Sciatic nerve (tissue), 2 donors: ENCODE measurements at regions not wholly inside any gene's neighbourhood (a gene's known extent, or its start where the extent isn't known, plus 50 kb on each side); places are given as distances from the start of the nearest gene placed in this dataset.

Source experiments
- ATAC-seq: fragments of 200-7000 bp; cut with Tn5 transposase; one replicate; pipeline ENCODE4 v1.9.1; 2020; ENCODE audit warnings: mild to moderate bottlenecking, moderate library complexity
- DNase-seq: peaks from one replicate; pipeline ENCODE4 v3.0.0-alpha.2; 2020; ENCODE audit warnings: low spot score
- intact Hi-C: fragments of 100-400 bp; cut with DNase I; formaldehyde crosslinking; loops from one replicate; pipeline ENCODE4 v1.14.2; 2022
- donor health status: DM: no; HTN: no; CAD: no.
- donor health status: DM: no; HTN: no; CAD: no.

GRCh38 chr11:81449588-81450156 lies 1284.0 kb downstream of the FAM181B start:
- no peak for ATAC-seq
- DNase-seq: no peak
- intact Hi-C loops: no loop called here

GRCh38 chr11:81444297-81444696 lies 1289.4 kb downstream of the FAM181B start:
- intact Hi-C loops: no loop called here
- DNase-seq: no peak
- ATAC-seq: no peak

- DNase-seq: no peak
- intact Hi-C loops: no loop called here
- ATAC-seq: no peak
These were observed 1301.3 kb downstream of the FAM181B start for GRCh38 chr11:81432333-81432732.

- DNase-seq: no peak
- ATAC-seq: no peak
- intact Hi-C loops: no loop called here
These were observed 1308.8 kb downstream of the FAM181B start for GRCh38 chr11:81424822-81425221.

- intact Hi-C loops: no loop called here
- ATAC-seq (no peak), DNase-seq (no peak)
These were observed 1311.3 kb downstream of the FAM181B start for GRCh38 chr11:81422402-81422801.

GRCh38 chr11:81421251-81421860 lies 1312.3 kb downstream of the FAM181B start:
- DNase-seq (no peak), ATAC-seq (no peak)
- intact Hi-C loops: no loop called here

- intact Hi-C loops: no loop called here
- ATAC-seq (no peak), DNase-seq (no peak)
These were observed 1312.9 kb downstream of the FAM181B start for GRCh38 chr11:81420668-81421250.

GRCh38 chr11:81397316-81397715 lies 1336.3 kb downstream of the FAM181B start:
- ATAC-seq (no peak), DNase-seq (no peak)
- intact Hi-C loops: no loop called here

GRCh38 chr11:81394311-81394710 lies 1339.4 kb downstream of the FAM181B start:
- intact Hi-C loops: no loop called here
- ATAC-seq: no peak
- no peak for DNase-seq

GRCh38 chr11:81388326-81388725 lies 1345.3 kb downstream of the FAM181B start:
- no peak for ATAC-seq
- intact Hi-C loops: no loop called here
- DNase-seq: no peak

- intact Hi-C loops: no loop called here
- ATAC-seq: no peak
- no peak for DNase-seq
These were observed 1353.3 kb downstream of the FAM181B start for GRCh38 chr11:81380395-81380794.

- ATAC-seq (no peak), DNase-seq (no peak)
- intact Hi-C loops: no loop called here
These were observed 1356.2 kb downstream of the FAM181B start for GRCh38 chr11:81377418-81377817.

- ATAC-seq (no peak), DNase-seq (no peak)
- intact Hi-C loops: no loop called here
These were observed 1359.7 kb downstream of the FAM181B start for GRCh38 chr11:81373986-81374385.

GRCh38 chr11:81368192-81368591 lies 1365.5 kb downstream of the FAM181B start:
- intact Hi-C loops: no loop called here

GRCh38 chr11:81365496-81365895 lies 1368.2 kb downstream of the FAM181B start:
- ATAC-seq: no peak
- intact Hi-C loops: no loop called here
- DNase-seq: no peak

More at GRCh38 chr11:81368192-81368591, 1365.5 kb downstream of the FAM181B start:
- ATAC-seq (no peak), DNase-seq (no peak)

- no peak for ATAC-seq
- intact Hi-C loops: no loop called here
- DNase-seq: no peak
These were observed 1374.2 kb downstream of the FAM181B start for GRCh38 chr11:81359476-81359875.

GRCh38 chr11:81345609-81346008 lies 1388.1 kb downstream of the FAM181B start:
- intact Hi-C loops: no loop called here
- no peak for ATAC-seq
- DNase-seq: no peak

GRCh38 chr11:81342966-81343365 lies 1390.7 kb downstream of the FAM181B start:
- intact Hi-C loops: no loop called here
- no peak for ATAC-seq
- no peak for DNase-seq

- ATAC-seq (no peak), DNase-seq (no peak)
- intact Hi-C loops: no loop called here
These were observed 1393.4 kb downstream of the FAM181B start for GRCh38 chr11:81340225-81340624.

GRCh38 chr11:81339521-81339920 lies 1394.1 kb downstream of the FAM181B start:
- intact Hi-C loops: no loop called here
- no peak for DNase-seq
- ATAC-seq: no peak

- DNase-seq (no peak), ATAC-seq (no peak)
- intact Hi-C loops: no loop called here
These were observed 1395.9 kb downstream of the FAM181B start for GRCh38 chr11:81337756-81338155.
